NT2/D1 (cell line): ENCODE measurements at regions not wholly inside any gene's neighbourhood (a gene's known extent, or its start where the extent isn't known, plus 50 kb on each side); places are given as distances from the start of the nearest gene placed in this dataset.

Experiments used
- DNase-seq: peaks from one replicate; pipeline ENCODE4 v3.0.0-alpha.2; 2011; ENCODE audit warnings: low read depth, low spot score
- H3K27me3 ChIP-seq: 2 replicates; pipeline ENCODE4 v1.6.0; 2011; ENCODE audit warnings: mild to moderate bottlenecking; ENCODE audit not compliant: insufficient read length, insufficient read depth
- H3K36me3 ChIP-seq: 2 replicates; pipeline ENCODE4 v1.6.1; 2011; ENCODE audit warnings: mild to moderate bottlenecking, low read length, mixed read lengths; ENCODE audit not compliant: insufficient read depth, insufficient read length
- H3K4me1 ChIP-seq: 2 replicates; pipeline ENCODE4 v1.5.1; 2011; ENCODE audit not compliant: insufficient read depth, insufficient read length
- H3K4me3 ChIP-seq: 2 replicates; pipeline ENCODE4 v1.5.1; 2011; ENCODE audit warnings: low read depth; ENCODE audit not compliant: insufficient read length
- H3K9ac ChIP-seq: 2 replicates; pipeline ENCODE4 v1.6.0; 2011; ENCODE audit warnings: low read depth; ENCODE audit not compliant: insufficient read length
- H3K9me3 ChIP-seq: 2 replicates; pipeline ENCODE4 v1.5.1; 2011; ENCODE audit warnings: mild to moderate bottlenecking, low read length; ENCODE audit not compliant: insufficient read depth
- SUZ12 ChIP-seq: IDR thresholded peaks from 2 replicates; pipeline ENCODE4 v1.6.1; 2011; ENCODE audit not compliant: insufficient read length, insufficient read depth; ENCODE audit errors: extremely low read depth
- YY1 ChIP-seq: IDR thresholded peaks from 2 replicates; pipeline ENCODE4 v1.6.1; 2011; ENCODE audit not compliant: insufficient read length, insufficient read depth
- ZNF274 ChIP-seq: IDR thresholded peaks from 2 replicates; pipeline ENCODE4 v1.6.1; 2011; ENCODE audit warnings: mild to moderate bottlenecking, low read depth, low read length

GRCh38 chr7:125055376-125055775 is 125.8 kb upstream of the POT1 start:
- DNase-seq: no peak
- Histone ChIP-seq H3K4me3 (no peak overlapping the region), H3K27me3 (no peaks in the 10 kb centered on the region), H3K9me3 (no peaks in the 10 kb centered on the region), H3K4me1 (no peaks in the 10 kb centered on the region), H3K9ac (no peak overlapping the region), H3K36me3 (no peaks in the 10 kb centered on the region)
- no peak for TF ChIP-seq YY1
- TF ChIP-seq ZNF274: no peak
- no peak for TF ChIP-seq SUZ12

DNA sequence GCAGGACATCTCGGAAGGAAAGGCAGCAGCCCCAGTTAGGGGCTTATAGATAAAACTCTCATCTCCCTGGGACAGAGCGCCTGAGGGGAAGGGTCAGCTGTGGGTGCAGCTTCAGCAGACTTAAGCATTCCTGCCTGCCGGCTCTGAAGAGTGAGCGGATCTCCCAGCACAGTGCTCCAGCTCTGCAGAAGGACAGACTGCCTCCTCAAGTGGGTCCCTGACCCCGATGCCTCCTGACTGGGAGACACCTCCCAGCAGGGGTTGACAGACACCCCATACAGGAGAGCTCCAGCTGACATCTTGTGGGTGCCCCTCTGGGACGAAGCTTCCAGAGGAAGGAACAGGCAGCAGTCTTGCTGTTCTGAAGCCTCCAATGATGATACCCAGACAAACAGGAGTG is 117.1 kb upstream of the POT1 start:
- H3K27me3 ChIP-seq: no peaks in the 10 kb centered on the region
- H3K4me1 ChIP-seq: no peaks in the 10 kb centered on the region
- no peak overlapping the region for H3K4me3 ChIP-seq
- H3K9me3 ChIP-seq: no peaks in the 10 kb centered on the region
- no peak overlapping the region for H3K9ac ChIP-seq
- no peaks in the 10 kb centered on the region for H3K36me3 ChIP-seq
- no peak for TF ChIP-seq ZNF274
- no peak for DNase-seq

GRCh38 chr7:125033506-125033905 is 103.9 kb upstream of the POT1 start:
- no peak overlapping the region for H3K4me3 ChIP-seq
- no peak overlapping the region for H3K9ac ChIP-seq
- H3K27me3 ChIP-seq: no peaks in the 10 kb centered on the region
- DNase-seq: no peak
- TF ChIP-seq SUZ12 (no peak), ZNF274 (no peak), YY1 (no peak)
- H3K4me1 ChIP-seq: no peaks in the 10 kb centered on the region
- no peaks in the 10 kb centered on the region for H3K36me3 ChIP-seq
- H3K9me3 ChIP-seq: no peaks in the 10 kb centered on the region

- Histone ChIP-seq H3K36me3 (no peaks in the 10 kb centered on the region), H3K9ac (no peak overlapping the region), H3K4me3 (no peak overlapping the region), H3K27me3 (no peaks in the 10 kb centered on the region), H3K9me3 (no peaks in the 10 kb centered on the region), H3K4me1 (no peaks in the 10 kb centered on the region)
- TF ChIP-seq ZNF274: no peak
- no peak for TF ChIP-seq YY1
- TF ChIP-seq SUZ12: no peak
- no peak for DNase-seq
Observed at GRCh38 chr7:125032943-125033342, 103.3 kb upstream of the POT1 start.

- Histone ChIP-seq H3K4me1 (no peaks in the 10 kb centered on the region), H3K4me3 (no peak overlapping the region), H3K9ac (no peak overlapping the region), H3K36me3 (no peaks in the 10 kb centered on the region), H3K27me3 (no peaks in the 10 kb centered on the region), H3K9me3 (no peaks in the 10 kb centered on the region)
- no peak for TF ChIP-seq YY1
- TF ChIP-seq ZNF274: no peak
- no peak for TF ChIP-seq SUZ12
- DNase-seq: no peak
Observed at GRCh38 chr7:125030756-125031387, 101.2 kb upstream of the POT1 start.

- no peaks in the 10 kb centered on the region for H3K9me3 ChIP-seq
- TF ChIP-seq YY1 (no peak), ZNF274 (no peak), SUZ12 (no peak)
- no peak overlapping the region for H3K4me3 ChIP-seq
- no peaks in the 10 kb centered on the region for H3K4me1 ChIP-seq
- H3K36me3 ChIP-seq: no peaks in the 10 kb centered on the region
- no peak overlapping the region for H3K9ac ChIP-seq
- DNase-seq: no peak
- H3K27me3 ChIP-seq: no peaks in the 10 kb centered on the region
Observed at GRCh38 chr7:125025620-125026019, 96.0 kb upstream of the POT1 start.

DNA sequence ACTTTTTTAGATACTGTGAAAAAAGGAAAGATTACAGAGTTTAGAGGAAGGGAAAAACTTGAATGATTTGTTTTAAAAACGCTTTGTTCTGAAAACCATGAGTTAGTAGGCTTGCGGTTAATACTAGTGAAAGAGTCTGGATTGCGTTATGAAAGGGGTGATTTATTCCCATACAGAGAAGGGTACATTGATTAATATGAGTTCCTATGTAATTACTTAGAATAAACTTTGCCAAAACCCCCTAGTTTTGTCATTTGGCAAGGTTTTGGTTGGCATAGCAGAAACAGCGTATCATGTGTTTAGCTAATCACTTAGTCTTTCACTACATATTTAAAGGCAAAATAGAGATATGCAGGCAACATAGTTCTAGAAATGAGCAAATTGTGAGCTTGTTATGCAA is 91.2 kb upstream of the POT1 start:
- Histone ChIP-seq H3K4me1 (no peaks in the 10 kb centered on the region), H3K9me3 (no peaks in the 10 kb centered on the region), H3K9ac (no peak overlapping the region), H3K27me3 (no peaks in the 10 kb centered on the region), H3K36me3 (no peaks in the 10 kb centered on the region), H3K4me3 (no peak overlapping the region)
- TF ChIP-seq SUZ12 (no peak), YY1 (no peak), ZNF274 (no peak)
- no peak for DNase-seq

- no peaks in the 10 kb centered on the region for H3K9me3 ChIP-seq
- no peak for TF ChIP-seq SUZ12
- TF ChIP-seq ZNF274: no peak
- no peak for TF ChIP-seq YY1
- H3K4me1 ChIP-seq: no peaks in the 10 kb centered on the region
- H3K9ac ChIP-seq: no peak overlapping the region
- no peak overlapping the region for H3K4me3 ChIP-seq
- H3K27me3 ChIP-seq: no peaks in the 10 kb centered on the region
- no peak for DNase-seq
- no peaks in the 10 kb centered on the region for H3K36me3 ChIP-seq
Observed at GRCh38 chr7:125010540-125010939, 80.9 kb upstream of the POT1 start.
